Tibial nerve (tissue), 4 donors: ENCODE measurements at regions not wholly inside any gene's neighbourhood (a gene's known extent, or its start where the extent isn't known, plus 50 kb on each side); places are given as distances from the start of the nearest gene placed in this dataset.

Experiments used
- DNase-seq, 2 donors: peaks; one replicate each; pipeline ENCODE4 v3.0.0-alpha.2; 2019; ENCODE audit warnings: low spot score in 2 of 2
- H3K27ac ChIP-seq, 4 donors: fragments of 200-600 bp; sonication (generic) in 3 of 4; one replicate each; pipeline ENCODE4 v1.5.1; 2017 to 2019; ENCODE audit warnings: mild to moderate bottlenecking in 1 of 4
- H3K27me3 ChIP-seq, 2 donors: fragments of 200-600 bp; sonication (generic) in 1 of 2; one replicate each; pipeline versions ENCODE4 v1.5.1 to v1.6.0; 2017 to 2019
- H3K36me3 ChIP-seq, 3 donors: fragments of 200-600 bp; sonication (generic); one replicate each; pipeline ENCODE4 v1.5.1; 2018 to 2019
- H3K4me1 ChIP-seq, 4 donors: fragments of 200-600 bp; sonication (generic) in 3 of 4; one replicate each; pipeline ENCODE4 v1.5.1; 2017 to 2019
- H3K4me3 ChIP-seq, 4 donors: fragments of 200-600 bp; sonication (generic) in 3 of 4; one replicate each; pipeline ENCODE4 v1.5.1; 2017 to 2019; ENCODE audit warnings: mild to moderate bottlenecking in 1 of 4, moderate library complexity in 1 of 4
- H3K9me3 ChIP-seq, 4 donors: fragments of 200-600 bp; sonication (generic) in 3 of 4; one replicate each; pipeline ENCODE4 v1.5.1; 2017 to 2019
- EP300 ChIP-seq, 2 donors: sonication (generic); formaldehyde crosslinking; IDR thresholded peaks; one replicate each; pipeline ENCODE4 v1.6.1; 2017; ENCODE audit warnings: antibody characterized with exemption in 2 of 2, mild to moderate bottlenecking in 1 of 2
- POLR2A ChIP-seq, 2 donors: fragments of 450-650 bp; IDR thresholded peaks; one replicate each; pipeline ENCODE4 v1.6.1; 2017; ENCODE audit warnings: antibody characterized with exemption in 2 of 2, mild to moderate bottlenecking in 2 of 2, moderate library complexity in 2 of 2
- WGBS, 2 donors: methylation state at CpG; one replicate each; pipeline ENCODE4 v1.1.5; 2018; 5-methylcytosine and 5-hydroxymethylcytosine counted together
- TF ChIP-seq, protein P1 (sequence below), 5 experiments: fragments of 200-600 bp in 3 of 5; fragments of 450-650 bp in 2 of 5; sonication (generic) in 3 of 5; IDR thresholded peaks; one replicate each; pipeline ENCODE4 v1.5.1; 2016 to 2019; ENCODE audit warnings: antibody characterized with exemption in 5 of 5, mild to moderate bottlenecking in 3 of 5, moderate library complexity in 2 of 5

DNA sequence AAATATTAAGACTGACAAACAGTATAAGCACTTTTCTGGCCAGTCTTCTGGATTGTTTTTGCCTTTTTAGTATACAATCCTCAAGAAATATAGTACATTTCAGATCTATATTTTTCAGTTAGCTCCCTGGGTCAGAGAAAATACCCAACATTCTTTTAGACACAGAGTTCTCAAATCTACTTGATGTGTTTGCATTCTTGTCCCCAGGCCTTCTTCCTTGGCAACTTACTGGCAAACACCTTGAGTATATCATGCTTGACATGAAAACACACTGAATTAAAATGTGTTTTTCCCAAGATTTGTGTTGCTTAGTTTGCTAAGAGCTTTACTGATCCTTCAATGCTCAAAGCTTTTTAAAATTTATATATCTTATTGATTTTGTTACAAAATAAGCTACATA lies 1413.1 kb upstream of the CDH9 start:
- Histone ChIP-seq H3K27me3 (no peaks in the 10 kb centered on the region), H3K36me3 (no peaks in the 10 kb centered on the region), H3K9me3 (peaks cover 0 to 7% (median 1%) of the 10 kb centered on the region in 4 donors), H3K27ac (no peak overlapping the region), H3K4me3 (no peak overlapping the region), H3K4me1 (no peaks in the 10 kb centered on the region)
- DNase-seq: no peak
- TF ChIP-seq, protein P1, sequence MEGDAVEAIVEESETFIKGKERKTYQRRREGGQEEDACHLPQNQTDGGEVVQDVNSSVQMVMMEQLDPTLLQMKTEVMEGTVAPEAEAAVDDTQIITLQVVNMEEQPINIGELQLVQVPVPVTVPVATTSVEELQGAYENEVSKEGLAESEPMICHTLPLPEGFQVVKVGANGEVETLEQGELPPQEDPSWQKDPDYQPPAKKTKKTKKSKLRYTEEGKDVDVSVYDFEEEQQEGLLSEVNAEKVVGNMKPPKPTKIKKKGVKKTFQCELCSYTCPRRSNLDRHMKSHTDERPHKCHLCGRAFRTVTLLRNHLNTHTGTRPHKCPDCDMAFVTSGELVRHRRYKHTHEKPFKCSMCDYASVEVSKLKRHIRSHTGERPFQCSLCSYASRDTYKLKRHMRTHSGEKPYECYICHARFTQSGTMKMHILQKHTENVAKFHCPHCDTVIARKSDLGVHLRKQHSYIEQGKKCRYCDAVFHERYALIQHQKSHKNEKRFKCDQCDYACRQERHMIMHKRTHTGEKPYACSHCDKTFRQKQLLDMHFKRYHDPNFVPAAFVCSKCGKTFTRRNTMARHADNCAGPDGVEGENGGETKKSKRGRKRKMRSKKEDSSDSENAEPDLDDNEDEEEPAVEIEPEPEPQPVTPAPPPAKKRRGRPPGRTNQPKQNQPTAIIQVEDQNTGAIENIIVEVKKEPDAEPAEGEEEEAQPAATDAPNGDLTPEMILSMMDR (IDR thresholded peaks at IDR 0.05): no peak
- no peak for TF ChIP-seq POLR2A (IDR thresholded peaks at IDR 0.05)
- no peak for TF ChIP-seq EP300 (IDR thresholded peaks at IDR 0.05)

DNA sequence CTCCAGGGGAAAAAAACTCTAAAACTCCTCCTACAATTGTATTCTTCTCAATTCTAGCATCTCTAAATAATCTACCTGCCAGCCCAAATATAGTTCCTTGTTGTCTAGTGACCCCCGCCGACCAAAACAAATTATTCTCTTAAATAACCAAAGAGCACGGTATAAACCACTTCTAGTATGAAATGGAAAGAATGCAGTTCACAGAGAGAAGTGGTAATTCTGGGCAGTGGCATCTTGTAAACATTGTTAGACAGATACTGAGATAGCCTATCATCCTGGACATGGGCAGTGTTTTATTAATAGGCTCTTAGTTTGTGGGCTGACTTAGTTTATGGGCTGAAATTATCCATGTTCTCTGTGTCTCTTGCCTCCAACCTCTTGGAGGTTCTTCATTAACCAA lies 1412.6 kb upstream of the CDH9 start:
- Histone ChIP-seq H3K27me3 (no peaks in the 10 kb centered on the region), H3K36me3 (no peaks in the 10 kb centered on the region), H3K4me3 (no peak overlapping the region), H3K9me3 (peaks cover 0 to 12% (median 3%) of the 10 kb centered on the region in 4 donors), H3K4me1 (no peaks in the 10 kb centered on the region), H3K27ac (no peak overlapping the region)
- 48 to 55% methylated on average over 3 of the region's 3 CpGs for WGBS, 2 donors
- DNase-seq: no peak
- no peak for TF ChIP-seq POLR2A (IDR thresholded peaks at IDR 0.05)
- TF ChIP-seq, protein P1 (IDR thresholded peaks at IDR 0.05): no peak
- TF ChIP-seq EP300 (IDR thresholded peaks at IDR 0.05): no peak

DNA sequence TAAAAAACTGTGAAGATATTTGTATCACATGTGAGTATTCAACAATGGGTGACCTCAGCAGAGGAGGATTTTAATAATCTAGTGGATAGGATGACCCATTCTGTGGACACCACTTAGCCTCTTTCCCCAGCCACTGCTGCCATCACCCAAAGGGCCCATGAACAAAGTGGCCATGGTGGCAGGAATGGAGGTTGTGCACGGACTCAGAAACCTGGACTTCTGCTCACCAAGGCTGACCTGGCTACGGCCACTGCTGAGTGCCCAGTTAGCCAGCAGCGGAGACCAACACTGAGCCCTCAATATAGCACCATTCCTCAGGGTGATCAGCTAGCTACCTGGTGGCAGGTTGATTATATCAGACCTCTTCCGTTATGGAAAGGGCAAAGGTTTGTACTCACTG lies 1410.4 kb upstream of the CDH9 start:
- Histone ChIP-seq H3K27ac (no peak overlapping the region), H3K36me3 (no peaks in the 10 kb centered on the region), H3K4me3 (no peak overlapping the region), H3K27me3 (no peaks in the 10 kb centered on the region), H3K9me3 (peaks cover 0 to 28% (median 4%) of the 10 kb centered on the region in 4 donors), H3K4me1 (no peaks in the 10 kb centered on the region)
- no peak for DNase-seq
- WGBS, 2 donors: 77 to 93% methylated on average over 4 of the region's 4 CpGs
- TF ChIP-seq, protein P1 (IDR thresholded peaks at IDR 0.05): no peak
- TF ChIP-seq EP300 (IDR thresholded peaks at IDR 0.05) (no peak), POLR2A (IDR thresholded peaks at IDR 0.05) (no peak)

DNA sequence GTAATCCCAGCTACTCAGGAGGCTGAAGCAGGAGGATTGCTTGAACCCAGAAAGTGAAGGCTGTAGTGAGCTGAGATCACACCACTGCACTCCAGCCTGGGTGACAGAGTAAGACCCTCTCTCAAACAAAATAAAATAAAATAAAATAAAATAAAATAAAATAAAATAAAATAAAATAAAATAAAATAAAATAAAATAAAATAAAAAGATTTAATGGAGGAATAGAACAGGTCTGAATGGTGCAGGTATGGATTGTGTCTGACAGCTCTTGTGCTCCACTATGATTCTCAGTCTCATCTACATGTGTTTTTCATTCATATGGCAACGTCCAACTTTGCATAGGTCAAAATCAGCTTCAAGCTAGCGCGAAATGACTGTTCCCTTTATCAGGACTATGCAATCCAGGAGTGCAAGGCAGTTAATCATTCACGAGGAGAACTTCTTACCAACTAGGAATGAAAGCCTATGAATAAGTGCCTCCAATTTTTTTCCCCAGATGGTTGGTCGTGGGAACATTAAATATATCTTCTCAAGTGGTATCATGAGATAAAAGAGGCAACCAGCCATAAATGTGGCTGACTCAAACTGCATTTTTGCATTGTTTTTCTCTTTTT lies 1392.3 kb upstream of the CDH9 start:
- Histone ChIP-seq H3K27ac (no peak overlapping the region), H3K4me1 (no peaks in the 10 kb centered on the region), H3K27me3 (no peaks in the 10 kb centered on the region), H3K4me3 (no peak overlapping the region), H3K9me3 (peaks cover 0 to 6% (median 0%) of the 10 kb centered on the region in 4 donors), H3K36me3 (no peaks in the 10 kb centered on the region)
- no peak for DNase-seq
- no peak for TF ChIP-seq POLR2A (IDR thresholded peaks at IDR 0.05)
- TF ChIP-seq, protein P1 (IDR thresholded peaks at IDR 0.05): no peak
- no peak for TF ChIP-seq EP300 (IDR thresholded peaks at IDR 0.05)
- 73 to 82% methylated on average over 5 of the region's 5 CpGs for WGBS, 2 donors

DNA sequence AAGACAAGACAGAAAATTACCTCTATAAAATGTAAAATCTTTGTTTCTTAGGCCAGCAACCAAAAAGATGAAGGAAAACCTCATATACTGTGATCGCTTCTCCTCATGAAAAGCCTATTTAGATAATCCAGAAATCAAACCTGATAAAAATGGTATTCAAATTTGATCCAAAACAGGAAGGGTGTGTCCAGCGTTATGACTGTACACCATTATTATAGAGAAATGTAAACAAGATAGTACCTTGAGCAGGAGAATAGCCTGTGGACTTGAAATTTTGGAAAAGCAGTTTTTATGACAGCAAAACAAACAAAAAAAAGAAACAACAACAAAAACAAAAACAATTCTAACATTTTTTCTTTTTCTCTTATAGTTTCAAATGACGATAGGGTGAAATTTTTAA lies 1382.8 kb upstream of the CDH9 start:
- H3K36me3 ChIP-seq: no peaks in the 10 kb centered on the region
- H3K4me3 ChIP-seq: no peak overlapping the region
- no peaks in the 10 kb centered on the region for H3K4me1 ChIP-seq
- TF ChIP-seq EP300 (IDR thresholded peaks at IDR 0.05) (no peak), POLR2A (IDR thresholded peaks at IDR 0.05) (no peak)
- TF ChIP-seq, protein P1 (IDR thresholded peaks at IDR 0.05): no peak
- H3K9me3 ChIP-seq: peaks cover 0 to 7% (median 0%) of the 10 kb centered on the region in 4 donors
- no peaks in the 10 kb centered on the region for H3K27me3 ChIP-seq
- no peak for DNase-seq
- no peak overlapping the region for H3K27ac ChIP-seq
- WGBS, 2 donors: 76 to 89% methylated on average over 3 of the region's 3 CpGs
